ENCODE measurements at regions not wholly inside any gene's neighbourhood (a gene's known extent, or its start where the extent isn't known, plus 50 kb on each side); places are given as distances from the start of the nearest gene placed in this dataset.
A peak's percentile ranks its signal among the peaks of the same experiment; 100 is the strongest.

- TF ChIP-seq CTCF (IDR thresholded peaks at IDR 0.05) (no peak), POLR2A (IDR thresholded peaks at IDR 0.05) (no peak), EP300 (IDR thresholded peaks at IDR 0.05) (no peak)
- Histone ChIP-seq H3K27me3 (no peaks in the 10 kb centered on the region), H3K27ac (no peak overlapping the region), H3K9me3 (no peaks in the 10 kb centered on the region), H3K36me3 (no peaks in the 10 kb centered on the region), H3K4me1 (ENCODE audit: insufficient read depth) (peaks cover 4% of the 10 kb centered on the region), H3K4me3 (no peak overlapping the region)
- no peak for DNase-seq
- 3 to 16% (median 7%) methylated on average over 12 of the region's 12 CpGs for WGBS, 3 donors
- intact Hi-C loops (cut with DNase I), result no loop called here
These were observed 305.4 kb downstream of the TTLL7 start for GRCh38 chr1:83693427-83694126.

GRCh38 chr1:83692524-83693381, 306.2 kb downstream of the TTLL7 start:
- Histone ChIP-seq H3K9me3 (no peaks in the 10 kb centered on the region), H3K27me3 (no peaks in the 10 kb centered on the region), H3K4me3 (peak overlapping the region; percentile 13), H3K27ac (no peak overlapping the region), H3K4me1 (ENCODE audit: insufficient read depth) (peaks cover 4% of the 10 kb centered on the region), H3K36me3 (no peaks in the 10 kb centered on the region)
- no peak for TF ChIP-seq EP300 (IDR thresholded peaks at IDR 0.05)
- no peak for TF ChIP-seq POLR2A (IDR thresholded peaks at IDR 0.05)
- no peak for TF ChIP-seq CTCF (IDR thresholded peaks at IDR 0.05)
- intact Hi-C loops (cut with DNase I), result no loop called here
- WGBS, 3 donors, result 13 to 22% (median 14%) methylated on average over 13 of the region's 13 CpGs
- DNase-seq, result no peak

- Histone ChIP-seq H3K27me3 (no peaks in the 10 kb centered on the region), H3K9me3 (no peaks in the 10 kb centered on the region), H3K4me3 (no peak overlapping the region), H3K4me1 (ENCODE audit: insufficient read depth) (peaks cover 4% of the 10 kb centered on the region), H3K36me3 (no peaks in the 10 kb centered on the region), H3K27ac (no peak overlapping the region)
- DNase-seq, result no peak
- intact Hi-C loops (cut with DNase I), result no loop called here
- TF ChIP-seq POLR2A (IDR thresholded peaks at IDR 0.05), result no peak
- TF ChIP-seq CTCF (IDR thresholded peaks at IDR 0.05), result no peak
- no peak for TF ChIP-seq EP300 (IDR thresholded peaks at IDR 0.05)
- 97 to 99% (median 98%) methylated on average over 8 of the region's 8 CpGs for WGBS, 3 donors
These were observed 306.9 kb downstream of the TTLL7 start for GRCh38 chr1:83691953-83692500.

- no peaks in the 10 kb centered on the region for H3K9me3 ChIP-seq
- H3K4me3 ChIP-seq, result no peak overlapping the region
- 61 to 72% (median 66%) methylated on average over 6 of the region's 6 CpGs for WGBS, 3 donors
- no peaks in the 10 kb centered on the region for H3K36me3 ChIP-seq
- intact Hi-C loops (cut with DNase I), result no loop called here
- H3K27ac ChIP-seq, result no peak overlapping the region
- DNase-seq, result no peak
- no peak for TF ChIP-seq EP300 (IDR thresholded peaks at IDR 0.05)
- no peak for TF ChIP-seq POLR2A (IDR thresholded peaks at IDR 0.05)
- no peak for TF ChIP-seq CTCF (IDR thresholded peaks at IDR 0.05)
- H3K4me1 ChIP-seq (ENCODE audit: insufficient read depth), result peaks cover 4% of the 10 kb centered on the region
- H3K27me3 ChIP-seq, result no peaks in the 10 kb centered on the region
These were observed 308.7 kb downstream of the TTLL7 start for GRCh38 chr1:83689921-83690868.
